Progenitor cell of endocrine pancreas (in vitro differentiated cells): ENCODE measurements at regions not wholly inside any gene's neighbourhood (a gene's known extent, or its start where the extent isn't known, plus 50 kb on each side); places are given as distances from the start of the nearest gene placed in this dataset.

ENCODE experiments used
- DNase-seq: peaks from one replicate; pipeline ENCODE4 v3.0.0; 2021; ENCODE audit warnings: low spot score; ENCODE audit not compliant: unreplicated experiment
- H3K27ac Mint-ChIP-seq: 2 replicates; pipeline ENCODE4 v1.8.0; 2021; ENCODE audit warnings: mild to moderate bottlenecking, moderate library complexity, mixed read lengths
- H3K27me3 Mint-ChIP-seq: 2 replicates; pipeline ENCODE4 v1.8.0; 2021; ENCODE audit warnings: mixed read lengths
- H3K36me3 Mint-ChIP-seq: 2 replicates; pipeline ENCODE4 v1.8.0; 2022; ENCODE audit warnings: mixed read lengths; ENCODE audit not compliant: insufficient read depth
- H3K4me1 Mint-ChIP-seq: 2 replicates; pipeline ENCODE4 v1.8.0; 2021; ENCODE audit warnings: low read depth, mixed read lengths
- H3K4me3 Mint-ChIP-seq: 2 replicates; pipeline ENCODE4 v1.8.0; 2021; ENCODE audit warnings: low read depth, mild to moderate bottlenecking, moderate library complexity, mixed read lengths
- H3K9me3 Mint-ChIP-seq: 2 replicates; pipeline ENCODE4 v1.8.0; 2021; ENCODE audit warnings: low read depth, mixed read lengths
- TF ChIP-seq, protein P1 (sequence below): fragments of 200-600 bp; sonication (generic); IDR thresholded peaks from one replicate; pipeline ENCODE4 v1.5.0; 2021; ENCODE audit warnings: antibody characterized with exemption, mild to moderate bottlenecking; ENCODE audit not compliant: unreplicated experiment

DNA sequence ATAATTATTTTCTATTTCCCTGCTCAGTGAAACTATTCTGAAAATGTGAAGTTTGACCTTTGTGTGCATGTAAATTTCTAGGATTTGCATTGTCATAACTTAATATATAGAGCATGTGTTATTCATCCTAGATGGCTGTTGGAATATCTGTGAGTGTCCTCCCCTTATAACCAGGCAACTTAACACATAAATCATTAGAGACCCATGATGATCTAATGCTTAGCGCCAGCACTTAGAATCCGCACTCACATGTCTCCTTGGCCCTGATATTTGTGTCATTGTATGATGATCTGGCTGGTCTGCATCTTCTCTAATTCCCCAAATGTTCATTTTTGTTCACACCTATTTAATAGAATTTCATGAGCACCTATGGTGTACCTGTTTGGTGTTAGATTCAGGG lies 1354.5 kb downstream of the XPNPEP1 start:
- Mint-ChIP-seq H3K36me3 (no peaks in the 10 kb centered on the region), H3K9me3 (no peaks in the 10 kb centered on the region), H3K4me1 (peaks cover 3% of the 10 kb centered on the region), H3K4me3 (no peak overlapping the region), H3K27me3 (no peaks in the 10 kb centered on the region), H3K27ac (no peak overlapping the region)
- TF ChIP-seq, protein P1, sequence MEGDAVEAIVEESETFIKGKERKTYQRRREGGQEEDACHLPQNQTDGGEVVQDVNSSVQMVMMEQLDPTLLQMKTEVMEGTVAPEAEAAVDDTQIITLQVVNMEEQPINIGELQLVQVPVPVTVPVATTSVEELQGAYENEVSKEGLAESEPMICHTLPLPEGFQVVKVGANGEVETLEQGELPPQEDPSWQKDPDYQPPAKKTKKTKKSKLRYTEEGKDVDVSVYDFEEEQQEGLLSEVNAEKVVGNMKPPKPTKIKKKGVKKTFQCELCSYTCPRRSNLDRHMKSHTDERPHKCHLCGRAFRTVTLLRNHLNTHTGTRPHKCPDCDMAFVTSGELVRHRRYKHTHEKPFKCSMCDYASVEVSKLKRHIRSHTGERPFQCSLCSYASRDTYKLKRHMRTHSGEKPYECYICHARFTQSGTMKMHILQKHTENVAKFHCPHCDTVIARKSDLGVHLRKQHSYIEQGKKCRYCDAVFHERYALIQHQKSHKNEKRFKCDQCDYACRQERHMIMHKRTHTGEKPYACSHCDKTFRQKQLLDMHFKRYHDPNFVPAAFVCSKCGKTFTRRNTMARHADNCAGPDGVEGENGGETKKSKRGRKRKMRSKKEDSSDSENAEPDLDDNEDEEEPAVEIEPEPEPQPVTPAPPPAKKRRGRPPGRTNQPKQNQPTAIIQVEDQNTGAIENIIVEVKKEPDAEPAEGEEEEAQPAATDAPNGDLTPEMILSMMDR: no peak
- no peak for DNase-seq

DNA sequence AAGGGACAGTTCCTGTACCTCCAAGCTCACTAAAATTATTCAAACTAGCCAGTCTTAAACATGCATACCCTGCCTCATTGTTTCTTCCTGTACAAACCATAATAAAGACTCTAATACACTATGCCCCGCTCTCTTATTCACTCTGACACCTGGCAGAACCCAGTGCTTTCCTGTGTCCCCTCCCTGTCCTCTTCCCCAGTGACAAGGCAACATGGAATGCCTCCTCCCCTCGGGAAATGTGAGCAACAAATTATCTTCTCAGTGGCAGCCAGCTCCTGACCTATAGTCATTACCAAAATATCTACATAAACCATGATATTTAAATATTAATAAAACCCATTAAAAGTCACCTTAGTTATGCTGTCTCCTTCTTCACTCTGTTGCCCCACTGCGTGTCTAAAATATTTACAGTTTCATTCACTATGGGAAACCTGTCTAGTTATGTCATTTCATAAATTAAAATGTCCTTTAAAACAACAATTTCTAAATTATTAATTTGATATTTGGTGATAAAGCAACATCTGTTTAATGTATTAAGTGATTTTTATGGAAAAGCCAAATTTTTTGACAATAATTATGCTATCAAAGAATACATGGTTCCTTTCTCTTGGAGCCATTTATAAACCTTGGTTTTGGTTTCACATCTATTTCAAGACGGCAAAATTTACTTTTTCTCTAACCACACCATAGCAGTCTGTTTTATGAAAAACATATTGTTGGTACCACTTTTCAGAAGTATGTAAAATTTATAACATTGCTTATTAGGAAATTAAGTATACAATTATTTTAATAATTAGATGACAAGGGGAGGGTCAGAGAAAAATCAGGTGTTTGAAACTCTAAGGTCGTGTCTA lies 1355.2 kb downstream of the XPNPEP1 start:
- TF ChIP-seq, protein P1: no peak
- H3K4me3 Mint-ChIP-seq: no peak overlapping the region
- peaks cover 3% of the 10 kb centered on the region for H3K4me1 Mint-ChIP-seq
- no peaks in the 10 kb centered on the region for H3K9me3 Mint-ChIP-seq
- H3K27me3 Mint-ChIP-seq: no peaks in the 10 kb centered on the region
- H3K27ac Mint-ChIP-seq: no peak overlapping the region
- no peak for DNase-seq
- H3K36me3 Mint-ChIP-seq: no peaks in the 10 kb centered on the region

DNA sequence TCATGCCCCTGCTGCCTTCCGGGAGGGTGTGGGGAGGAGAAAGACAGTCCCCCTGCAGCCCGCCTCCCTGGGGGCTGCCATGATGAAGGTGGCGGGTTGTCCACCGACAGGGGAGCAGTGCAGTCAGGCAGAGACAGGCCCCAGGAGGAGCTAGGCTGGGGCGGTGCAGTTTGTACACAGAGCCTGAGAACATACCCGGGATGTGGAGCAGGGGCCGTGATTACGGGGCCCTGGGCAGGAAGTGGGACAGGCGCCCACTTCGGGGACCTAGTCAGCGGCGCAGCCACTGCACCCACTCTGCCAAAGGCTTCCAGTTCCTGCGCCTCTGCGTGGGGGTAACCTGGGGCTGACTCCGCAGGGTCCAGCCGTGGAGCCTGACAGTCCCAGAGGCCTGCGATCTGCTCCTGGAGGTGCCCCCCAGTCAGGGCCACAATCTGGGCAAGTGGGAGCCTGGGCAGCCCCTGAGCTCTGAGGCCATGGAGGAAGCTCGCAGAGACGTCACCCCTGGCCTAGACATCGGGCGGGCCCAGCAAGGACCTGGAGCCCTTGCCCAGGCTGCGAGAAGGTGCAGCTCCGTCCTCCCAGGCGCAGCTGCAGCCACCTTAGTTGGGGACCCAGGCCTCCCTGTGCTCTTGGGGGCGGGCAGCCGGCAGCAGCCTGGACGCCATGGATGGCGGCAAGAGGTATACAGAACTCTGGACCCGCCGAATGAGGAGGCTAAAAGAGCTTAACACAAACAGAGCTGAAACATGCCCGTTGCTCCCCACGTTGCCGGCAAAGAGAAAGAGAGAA lies 1356.8 kb downstream of the XPNPEP1 start:
- no peak for DNase-seq
- H3K27me3 Mint-ChIP-seq: no peaks in the 10 kb centered on the region
- no peak overlapping the region for H3K4me3 Mint-ChIP-seq
- no peaks in the 10 kb centered on the region for H3K36me3 Mint-ChIP-seq
- TF ChIP-seq, protein P1: no peak
- no peaks in the 10 kb centered on the region for H3K9me3 Mint-ChIP-seq
- no peak overlapping the region for H3K27ac Mint-ChIP-seq
- no peaks in the 10 kb centered on the region for H3K4me1 Mint-ChIP-seq

DNA sequence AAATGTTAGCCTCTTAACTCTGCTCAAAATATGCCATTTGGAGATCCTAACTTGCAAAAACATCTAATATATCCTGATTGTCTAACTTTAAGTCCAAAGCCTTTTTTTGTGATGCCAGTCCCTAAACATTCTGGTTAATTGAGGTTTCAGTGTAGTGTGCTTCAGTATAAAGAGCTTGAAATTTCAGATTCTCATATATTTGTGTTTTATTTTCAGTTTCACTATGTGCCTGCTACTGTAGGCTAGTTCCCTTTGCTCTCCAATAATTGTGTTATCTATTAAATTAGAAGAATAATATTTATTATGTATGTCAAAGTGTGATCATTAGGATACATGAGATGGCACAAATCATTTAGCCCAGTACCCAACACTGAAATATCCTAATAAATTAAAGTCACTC lies 1361.2 kb downstream of the XPNPEP1 start:
- Mint-ChIP-seq H3K4me3 (no peak overlapping the region), H3K27me3 (no peaks in the 10 kb centered on the region), H3K9me3 (no peaks in the 10 kb centered on the region), H3K4me1 (no peaks in the 10 kb centered on the region), H3K27ac (no peak overlapping the region), H3K36me3 (no peaks in the 10 kb centered on the region)
- TF ChIP-seq, protein P1: no peak
- no peak for DNase-seq

DNA sequence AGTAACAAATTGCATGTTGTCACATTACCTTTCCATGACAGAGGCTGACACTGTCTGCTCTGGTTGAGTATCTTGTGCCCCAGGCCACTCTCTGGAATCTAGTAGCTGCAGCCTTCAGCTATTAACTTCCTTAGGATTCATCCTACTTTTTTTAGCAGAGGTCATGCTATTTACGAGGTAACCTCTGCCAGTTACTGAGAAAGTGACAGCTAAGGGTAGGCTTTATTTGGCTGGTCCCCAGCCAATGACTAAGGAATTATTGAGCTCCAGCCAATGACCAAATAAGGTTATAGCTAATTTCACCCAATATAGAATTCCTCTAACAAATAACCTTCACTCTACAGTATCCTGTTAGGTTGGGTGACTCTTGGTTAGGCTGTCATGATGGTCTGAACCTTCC lies 1361.7 kb downstream of the XPNPEP1 start:
- Mint-ChIP-seq H3K27me3 (no peaks in the 10 kb centered on the region), H3K9me3 (no peaks in the 10 kb centered on the region), H3K4me3 (no peak overlapping the region), H3K27ac (no peak overlapping the region), H3K4me1 (no peaks in the 10 kb centered on the region), H3K36me3 (no peaks in the 10 kb centered on the region)
- no peak for DNase-seq
- TF ChIP-seq, protein P1: no peak
